K562 (cell line): ENCODE measurements at regions not wholly inside any gene's neighbourhood (a gene's known extent, or its start where the extent isn't known, plus 50 kb on each side); places are given as distances from the start of the nearest gene placed in this dataset.

Experiments used
- ATAC-seq: fragments of 200-7000 bp; cut with Tn5 transposase; 3 replicates; pipeline ENCODE4 v1.9.1; 2020; ENCODE audit warnings: moderate library complexity
- BruUV-seq: library from RNA; stranded (reverse); fragments of 400-500 nt; replicated peaks from 2 replicates; lab custom pipeline; 2021; lab: Mats Ljungman, UMichigan
- CTCF ChIA-PET: fragments of 300-600 bp; formaldehyde crosslinking; extraction: SDS; loops from one replicate; lab custom pipeline; 2021; ENCODE audit warnings: low intra/inter-chr PET ratio; lab: Yijun Ruan, JAX
- POLR2A ChIA-PET: fragments of 300-600, 350-650 bp; sonication (Branson Sonifier 250); formaldehyde crosslinking; extraction: SDS; loops from one replicate; lab custom pipeline; 2021; ENCODE audit warnings: antibody characterized with exemption, inconsistent platforms; lab: Yijun Ruan, JAX
- DNase-seq, 4 experiments: peaks; one replicate each; pipeline versions ENCODE4 v3.0.0 to v3.0.0-alpha.2; 2011 to 2018; ENCODE audit warnings: low spot score in 3 of 4, mixed read lengths in 3 of 4; ENCODE audit errors: extremely low read depth in 1 of 4
- FAIRE-seq: peaks from 2 replicates; lab custom pipeline; 2011; peaks lifted over from hg19 to GRCh38; lab: Jason Lieb, UNC
- H2AFZ ChIP-seq: 2 replicates; pipeline ENCODE4 v1.6.0; 2011; ENCODE audit warnings: low read depth, low read length, control low read depth, inconsistent platforms
- H3K27ac ChIP-seq: fragments of 200-600 bp; 3 replicates; pipeline ENCODE4 v1.8.0; 2011; ENCODE audit warnings: low read depth, mild to moderate bottlenecking, control low read depth, inconsistent platforms, low read length, moderate library complexity, mixed read lengths; ENCODE audit errors: extremely low read depth
- H3K27me3 ChIP-seq, 2 experiments: fragments of 300-600 bp in 1 of 2; 2 replicates in 1 of 2; 3 replicates in 1 of 2; pipeline versions ENCODE4 v1.6.0 to v1.8.0; 2011; ENCODE audit warnings: inconsistent platforms in 2 of 2, low read length in 2 of 2, mild to moderate bottlenecking in 1 of 2, mixed read lengths in 1 of 2, moderate library complexity in 1 of 2; ENCODE audit not compliant: control insufficient read depth in 2 of 2, insufficient read depth in 2 of 2
- H3K36me3 ChIP-seq: fragments of 300-600 bp; 3 replicates; pipeline ENCODE4 v1.8.0; 2011; ENCODE audit warnings: mild to moderate bottlenecking, low read length, inconsistent platforms; ENCODE audit not compliant: control insufficient read depth, insufficient read depth
- H3K4me1 ChIP-seq, 2 experiments: fragments of 200-600 bp in 1 of 2; replicated peaks in 1 of 2; 2 replicates in 1 of 2; 3 replicates in 1 of 2; pipeline versions ENCODE4 v1.5.1 to v1.8.0; 2011; ENCODE audit warnings: inconsistent platforms in 2 of 2, low read length in 2 of 2, mild to moderate bottlenecking in 1 of 2, mixed read lengths in 1 of 2, moderate library complexity in 1 of 2; ENCODE audit not compliant: control insufficient read depth in 2 of 2, insufficient read depth in 2 of 2
- H3K4me2 ChIP-seq: 2 replicates; pipeline ENCODE4 v1.6.1; 2011; ENCODE audit warnings: low read length, control low read depth, inconsistent platforms, mixed read lengths; ENCODE audit not compliant: insufficient read depth
- H3K4me3 ChIP-seq: fragments of 200-600 bp; sonication (generic), shearing (Covaris generic); 2 replicates; pipeline ENCODE4 v1.5.1; 2016; ENCODE audit warnings: control low read depth, inconsistent platforms
- H3K79me2 ChIP-seq: fragments of 200-600 bp; 3 replicates; pipeline ENCODE4 v1.8.0; 2011; ENCODE audit warnings: low read length, inconsistent platforms; ENCODE audit not compliant: control insufficient read depth, insufficient read depth
- H3K9ac ChIP-seq, 2 experiments: 2 replicates each; pipeline versions ENCODE4 v1.6.0 to v1.6.1; 2011; ENCODE audit warnings: low read depth in 2 of 2, low read length in 2 of 2, control low read depth in 1 of 2, inconsistent platforms in 1 of 2, mild to moderate bottlenecking in 1 of 2, mixed read lengths in 1 of 2; ENCODE audit not compliant: insufficient read depth in 1 of 2
- H3K9me1 ChIP-seq: one replicate; pipeline ENCODE4 v1.6.0; 2011; ENCODE audit warnings: inconsistent platforms, mild to moderate bottlenecking, low read length, moderate library complexity; ENCODE audit not compliant: control insufficient read depth, insufficient read depth
- H3K9me3 ChIP-seq: replicated peaks from 2 replicates; pipeline ENCODE4 v1.5.1; 2011; ENCODE audit warnings: low read depth, low read length, inconsistent platforms; ENCODE audit not compliant: control insufficient read depth, insufficient read depth
- H4K20me1 ChIP-seq: replicated peaks from 2 replicates; pipeline ENCODE4 v1.6.1; 2011; ENCODE audit warnings: low read length, inconsistent platforms, mixed read lengths; ENCODE audit not compliant: control insufficient read depth, insufficient read depth
- CEBPG ChIP-seq, 3 experiments: fragments of 200-800 bp in 1 of 3; sonication (Bioruptor generic) in 1 of 3; sonication (generic) in 1 of 3; formaldehyde crosslinking in 1 of 3; IDR thresholded peaks in 2 of 3; conservative IDR thresholded peaks in 1 of 3; 2 replicates each; pipeline versions ENCODE4 v1.6.1 to v1.8.0; 2016 to 2022; ENCODE audit warnings: missing compliant biosample characterization in 2 of 3, missing genetic modification characterization in 2 of 3, mild to moderate bottlenecking in 1 of 3, missing genetic modification reagents in 1 of 3
- ERF ChIP-seq: fragments of 450-650 bp; formaldehyde crosslinking; IDR thresholded peaks from 2 replicates; pipeline ENCODE4 v1.4.0; 2020; ENCODE audit warnings: mild to moderate bottlenecking, mixed read lengths
- MEIS2 ChIP-seq: fragments of 450-650 bp; IDR thresholded peaks from 2 replicates; pipeline ENCODE4 v1.6.1; 2014; ENCODE audit warnings: mild to moderate bottlenecking; ENCODE audit not compliant: partially characterized antibody
- NCOR1 ChIP-seq: fragments of 450-650 bp; IDR thresholded peaks from 2 replicates; pipeline ENCODE4 v1.6.1; 2016; ENCODE audit warnings: mild to moderate bottlenecking, moderate library complexity
- NFIC ChIP-seq: fragments of 450-650 bp; IDR thresholded peaks from 2 replicates; pipeline ENCODE4 v1.6.1; 2017; ENCODE audit warnings: mild to moderate bottlenecking, inconsistent platforms
- NRF1 ChIP-seq, 2 experiments: fragments of 450-650 bp; IDR thresholded peaks in 1 of 2; conservative IDR thresholded peaks in 1 of 2; 2 replicates each; pipeline ENCODE4 v1.6.1; 2014; ENCODE audit warnings: mild to moderate bottlenecking in 2 of 2
- NUFIP1 ChIP-seq: fragments of 450-650 bp; IDR thresholded peaks from 2 replicates; pipeline ENCODE4 v1.6.1; 2018; ENCODE audit not compliant: partially characterized antibody
- TAF1 ChIP-seq: IDR thresholded peaks from 2 replicates; pipeline ENCODE4 v1.6.1; 2011; ENCODE audit warnings: mild to moderate bottlenecking, low read length, moderate library complexity; ENCODE audit not compliant: insufficient read depth, control insufficient read depth, severe bottlenecking; ENCODE audit errors: extremely low read depth
- TCF3 ChIP-seq: sonication (generic); formaldehyde crosslinking; IDR thresholded peaks from 2 replicates; pipeline ENCODE4 v1.4.0; 2020; ENCODE audit warnings: mild to moderate bottlenecking, missing genetic modification reagents
- ZNF384 ChIP-seq: IDR thresholded peaks from 2 replicates; pipeline ENCODE4 v1.6.1; 2012; ENCODE audit warnings: low read depth, low read length, improper control_type of control experiment
- WGBS: fragments of 100-300 bp; shearing (Covaris generic); methylation state at CpG from one replicate; pipeline ENCODE4 v1.1.6; 2016; ENCODE audit warnings: low coverage, mixed read lengths; ENCODE audit not compliant: insufficient coverage; ENCODE audit errors: missing lambda C conversion rate; 5-methylcytosine and 5-hydroxymethylcytosine counted together
- in situ Hi-C: fragments of 300-500 bp; cut with MboI; formaldehyde crosslinking; loops from 4 replicates; pipeline ENCODE4 v1.15.0; 2018; ENCODE audit warnings: inconsistent platforms, mixed read lengths
- intact Hi-C: fragments of 100-400 bp; cut with micrococcal nuclease; formaldehyde crosslinking; loops from 2 replicates; pipeline ENCODE4 v1.14.2; 2022
- TF ChIP-seq, protein P1 (sequence below): fragments of 450-650 bp; IDR thresholded peaks from 2 replicates; pipeline ENCODE4 v1.6.1; 2016
- TF ChIP-seq, protein P2 (sequence below), 2 experiments: fragments of 450-650 bp; conservative IDR thresholded peaks; 2 replicates each; pipeline ENCODE4 v1.6.1; 2017; ENCODE audit warnings: mild to moderate bottlenecking in 2 of 2, moderate library complexity in 2 of 2
- TF ChIP-seq, protein P3 (sequence below): fragments of 250-450 bp; sonication (Bioruptor Pico); IDR thresholded peaks from 2 replicates; pipeline ENCODE4 v1.5.1; 2021; ENCODE audit warnings: mild to moderate bottlenecking
- TF ChIP-seq, protein P4 (sequence below), 2 experiments: IDR thresholded peaks in 1 of 2; conservative IDR thresholded peaks in 1 of 2; 2 replicates each; pipeline ENCODE4 v1.6.1; 2016; ENCODE audit warnings: low read depth in 2 of 2, mild to moderate bottlenecking in 1 of 2, missing compliant biosample characterization in 1 of 2, missing genetic modification characterization in 1 of 2, moderate library complexity in 1 of 2

DNA sequence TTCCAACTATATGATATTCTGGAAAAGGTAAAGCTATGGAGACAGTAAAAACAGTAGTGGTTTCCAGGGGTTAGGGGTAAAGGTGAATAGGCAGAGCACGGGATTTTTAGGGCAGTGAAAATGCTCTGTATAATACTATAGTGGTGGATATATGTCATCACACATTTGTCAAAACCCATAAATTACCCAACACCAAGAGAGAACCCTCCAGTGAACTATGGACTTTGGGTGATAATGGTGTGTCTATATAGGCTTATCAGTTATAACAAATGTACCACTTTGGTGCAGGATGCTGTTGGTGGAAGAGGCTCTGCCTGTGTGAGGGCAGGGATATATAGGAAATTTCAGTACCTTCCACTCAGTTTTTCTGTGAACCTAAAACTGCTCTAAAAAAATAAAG, 149.9 kb downstream of the GPX5 start:
- WGBS = 19% methylated on average over 1 of the region's 1 CpG
- H3K4me2 ChIP-seq = 0 out of 2 replicates have a peak overlapping the region, but pooled peaks have one; percentile 13
- H3K4me1 ChIP-seq = peaks cover 8% of the 10 kb centered on the region in 2 experiments; a peak in 2 of 5 replicates
- BruUV-seq = no TSS peak
- H3K9ac ChIP-seq = no peak overlapping the region
- no peaks in the 10 kb centered on the region for H3K79me2 ChIP-seq
- intact Hi-C loops (no loop called here), in situ Hi-C loops (no loop called here)
- no peak for FAIRE-seq
- no peak overlapping the region for H2AFZ ChIP-seq
- H4K20me1 ChIP-seq = no peaks in the 10 kb centered on the region
- H3K27ac ChIP-seq = no peak overlapping the region; the same call in 2 of the 3 replicates
- DNase-seq = peak in 2 of 4 experiments; percentile 26 to 52
- POLR2A ChIA-PET = no interaction called here
- H3K27me3 ChIP-seq = no peaks in the 10 kb centered on the region
- no peaks in the 10 kb centered on the region for H3K9me1 ChIP-seq
- CTCF ChIA-PET = no interaction called here
- no peak overlapping the region for H3K4me3 ChIP-seq
- 0 out of 3 replicates have a peak, but pooled peaks cover 5% of the 10 kb centered on the region for H3K36me3 ChIP-seq
- H3K9me3 ChIP-seq = peaks cover 1% of the 10 kb centered on the region; the same call in 1 of the 2 replicates
- ATAC-seq = peak; percentile 78
- TF ChIP-seq NFIC (no peak), NUFIP1 (no peak), NRF1 (conservative IDR thresholded peaks at IDR 0.05 in 1 of 2, IDR thresholded peaks at IDR 0.05 in 1 of 2) (no peak), CEBPG (CRISPR knock-in tag; IDR thresholded peaks at IDR 0.05) (no peak), CEBPG (tag; conservative IDR thresholded peaks at IDR 0.05 in 1 of 2, IDR thresholded peaks at IDR 0.05 in 1 of 2) (0 out of 4 replicates have a peak, but pooled peaks of 1 of the 2 experiments have one; percentile 30), ERF (CRISPR knock-in tag) (no peak), ZNF384 (no peak), MEIS2 (peak; percentile 86), TCF3 (peak; percentile 23; the same call in 1 of the 2 replicates), NCOR1 (0 out of 2 replicates have a peak, but pooled peaks have one; percentile 6), TAF1 (no peak)
- TF ChIP-seq, protein P1, sequence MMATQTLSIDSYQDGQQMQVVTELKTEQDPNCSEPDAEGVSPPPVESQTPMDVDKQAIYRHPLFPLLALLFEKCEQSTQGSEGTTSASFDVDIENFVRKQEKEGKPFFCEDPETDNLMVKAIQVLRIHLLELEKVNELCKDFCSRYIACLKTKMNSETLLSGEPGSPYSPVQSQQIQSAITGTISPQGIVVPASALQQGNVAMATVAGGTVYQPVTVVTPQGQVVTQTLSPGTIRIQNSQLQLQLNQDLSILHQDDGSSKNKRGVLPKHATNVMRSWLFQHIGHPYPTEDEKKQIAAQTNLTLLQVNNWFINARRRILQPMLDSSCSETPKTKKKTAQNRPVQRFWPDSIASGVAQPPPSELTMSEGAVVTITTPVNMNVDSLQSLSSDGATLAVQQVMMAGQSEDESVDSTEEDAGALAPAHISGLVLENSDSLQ = peak; percentile 47; the same call in 1 of the 2 replicates
- TF ChIP-seq, protein P2, sequence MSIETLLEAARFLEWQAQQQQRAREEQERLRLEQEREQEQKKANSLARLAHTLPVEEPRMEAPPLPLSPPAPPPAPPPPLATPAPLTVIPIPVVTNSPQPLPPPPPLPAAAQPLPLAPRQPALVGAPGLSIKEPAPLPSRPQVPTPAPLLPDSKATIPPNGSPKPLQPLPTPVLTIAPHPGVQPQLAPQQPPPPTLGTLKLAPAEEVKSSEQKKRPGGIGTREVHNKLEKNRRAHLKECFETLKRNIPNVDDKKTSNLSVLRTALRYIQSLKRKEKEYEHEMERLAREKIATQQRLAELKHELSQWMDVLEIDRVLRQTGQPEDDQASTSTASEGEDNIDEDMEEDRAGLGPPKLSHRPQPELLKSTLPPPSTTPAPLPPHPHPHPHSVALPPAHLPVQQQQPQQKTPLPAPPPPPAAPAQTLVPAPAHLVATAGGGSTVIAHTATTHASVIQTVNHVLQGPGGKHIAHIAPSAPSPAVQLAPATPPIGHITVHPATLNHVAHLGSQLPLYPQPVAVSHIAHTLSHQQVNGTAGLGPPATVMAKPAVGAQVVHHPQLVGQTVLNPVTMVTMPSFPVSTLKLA (conservative IDR thresholded peaks at IDR 0.05) = 0 out of 4 replicates have a peak, but pooled peaks of 1 of the 2 experiments have one; percentile 32
- TF ChIP-seq, protein P3, sequence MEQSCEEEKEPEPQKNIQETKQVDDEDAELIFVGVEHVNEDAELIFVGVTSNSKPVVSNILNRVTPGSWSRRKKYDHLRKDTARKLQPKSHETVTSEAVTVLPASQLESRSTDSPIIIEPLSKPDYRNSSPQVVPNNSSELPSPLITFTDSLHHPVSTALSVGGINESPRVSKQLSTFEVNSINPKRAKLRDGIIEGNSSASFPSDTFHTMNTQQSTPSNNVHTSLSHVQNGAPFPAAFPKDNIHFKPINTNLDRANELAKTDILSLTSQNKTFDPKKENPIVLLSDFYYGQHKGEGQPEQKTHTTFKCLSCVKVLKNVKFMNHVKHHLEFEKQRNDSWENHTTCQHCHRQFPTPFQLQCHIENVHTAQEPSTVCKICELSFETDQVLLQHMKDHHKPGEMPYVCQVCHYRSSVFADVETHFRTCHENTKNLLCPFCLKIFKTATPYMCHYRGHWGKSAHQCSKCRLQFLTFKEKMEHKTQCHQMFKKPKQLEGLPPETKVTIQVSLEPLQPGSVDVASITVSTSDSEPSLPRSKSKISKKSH (CRISPR knock-in tag) = no peak
- TF ChIP-seq, protein P4, sequence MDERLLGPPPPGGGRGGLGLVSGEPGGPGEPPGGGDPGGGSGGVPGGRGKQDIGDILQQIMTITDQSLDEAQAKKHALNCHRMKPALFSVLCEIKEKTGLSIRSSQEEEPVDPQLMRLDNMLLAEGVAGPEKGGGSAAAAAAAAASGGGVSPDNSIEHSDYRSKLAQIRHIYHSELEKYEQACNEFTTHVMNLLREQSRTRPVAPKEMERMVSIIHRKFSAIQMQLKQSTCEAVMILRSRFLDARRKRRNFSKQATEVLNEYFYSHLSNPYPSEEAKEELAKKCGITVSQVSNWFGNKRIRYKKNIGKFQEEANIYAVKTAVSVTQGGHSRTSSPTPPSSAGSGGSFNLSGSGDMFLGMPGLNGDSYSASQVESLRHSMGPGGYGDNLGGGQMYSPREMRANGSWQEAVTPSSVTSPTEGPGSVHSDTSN (CRISPR knock-in tag; IDR thresholded peaks at IDR 0.05; ENCODE audit: low read depth) = no peak
- TF ChIP-seq, protein P4 (tag; conservative IDR thresholded peaks at IDR 0.05; ENCODE audit: low read depth) = peak; percentile 39
